GM18870 (cell line): ENCODE measurements at regions not wholly inside any gene's neighbourhood (a gene's known extent, or its start where the extent isn't known, plus 50 kb on each side); places are given as distances from the start of the nearest gene placed in this dataset.
"Not testable (repeated sequence)": the region's sequence is repeated elsewhere in the genome, so short reads cannot be mapped to it uniquely, and the experiment has no call there.

Experiments used
- ATAC-seq: cut with Tn5 transposase; IDR thresholded peaks from one replicate; pipeline ENCODE4 v1.9.1; 2021; ENCODE audit warnings: moderate library complexity; ENCODE audit not compliant: unreplicated experiment

- no peak for ATAC-seq
These were observed 195.9 kb upstream of the FBXO33 start for GRCh38 chr14:39628087-39628486.

GRCh38 chr14:39626589-39627576, 194.7 kb upstream of the FBXO33 start:
- no peak for ATAC-seq

- no peak for ATAC-seq
These were observed 189.4 kb upstream of the FBXO33 start for GRCh38 chr14:39621678-39622077.

GRCh38 chr14:39621223-39621622, 189.0 kb upstream of the FBXO33 start:
- ATAC-seq: no peak

- no peak for ATAC-seq
These were observed 185.3 kb upstream of the FBXO33 start for GRCh38 chr14:39617537-39617936.

GRCh38 chr14:39615352-39615751, 183.1 kb upstream of the FBXO33 start:
- ATAC-seq: no peak

- no peak for ATAC-seq
These were observed 182.2 kb upstream of the FBXO33 start for GRCh38 chr14:39614297-39614923.

GRCh38 chr14:39609119-39609518, 176.9 kb upstream of the FBXO33 start:
- no peak for ATAC-seq

GRCh38 chr14:39607978-39608377, 175.7 kb upstream of the FBXO33 start:
- no peak for ATAC-seq

- ATAC-seq: no peak
These were observed 171.7 kb upstream of the FBXO33 start for GRCh38 chr14:39603942-39604341.

- no peak for ATAC-seq
These were observed 161.1 kb upstream of the FBXO33 start for GRCh38 chr14:39593377-39593776.

- no peak for ATAC-seq
These were observed 160.0 kb upstream of the FBXO33 start for GRCh38 chr14:39592116-39592789.

GRCh38 chr14:39589882-39590281, 157.6 kb upstream of the FBXO33 start:
- not testable (repeated sequence) for ATAC-seq

GRCh38 chr14:39582028-39582654, 149.9 kb upstream of the FBXO33 start:
- ATAC-seq: peak; percentile 67

GRCh38 chr14:39581474-39581873, 149.2 kb upstream of the FBXO33 start:
- ATAC-seq: no peak

- no peak for ATAC-seq
These were observed 148.5 kb upstream of the FBXO33 start for GRCh38 chr14:39580696-39581095.

GRCh38 chr14:39576736-39577135, 144.5 kb upstream of the FBXO33 start:
- ATAC-seq: no peak

GRCh38 chr14:39576258-39576657, 144.0 kb upstream of the FBXO33 start:
- no peak for ATAC-seq

GRCh38 chr14:39568809-39569538, 136.7 kb upstream of the FBXO33 start:
- no peak for ATAC-seq

GRCh38 chr14:39566795-39567194, 134.6 kb upstream of the FBXO33 start:
- no peak for ATAC-seq
